AG09309 (cell line): ENCODE measurements at regions not wholly inside any gene's neighbourhood (a gene's known extent, or its start where the extent isn't known, plus 50 kb on each side); places are given as distances from the start of the nearest gene placed in this dataset.

Experiments used
- DNase-seq: peaks from one replicate; pipeline ENCODE4 v3.0.0-alpha.2; 2010; ENCODE audit warnings: low read depth
- H3K4me3 ChIP-seq: 2 replicates; pipeline ENCODE4 v1.5.1; 2011; ENCODE audit warnings: mild to moderate bottlenecking, low read depth, low read length, moderate library complexity; ENCODE audit not compliant: control insufficient read depth
- CTCF ChIP-seq: IDR thresholded peaks from 2 replicates; pipeline ENCODE4 v1.5.1; 2011; ENCODE audit warnings: mild to moderate bottlenecking, low read depth, low read length, inconsistent platforms; ENCODE audit not compliant: insufficient read depth, control insufficient read depth; ENCODE audit errors: missing control alignments

- DNase-seq, result no peak
- no peak for TF ChIP-seq CTCF
- no peak overlapping the region for H3K4me3 ChIP-seq
These were observed 164.8 kb upstream of the STK17B start for GRCh38 chr2:196336207-196336606.

GRCh38 chr2:196336715-196337114, 165.3 kb upstream of the STK17B start:
- no peak overlapping the region for H3K4me3 ChIP-seq
- no peak for DNase-seq
- no peak for TF ChIP-seq CTCF

- peak; percentile 55 for TF ChIP-seq CTCF
- DNase-seq, result no peak
- H3K4me3 ChIP-seq, result no peak overlapping the region
These were observed 166.0 kb upstream of the STK17B start for GRCh38 chr2:196337208-196337953.

GRCh38 chr2:196338440-196338839, 167.1 kb upstream of the STK17B start:
- H3K4me3 ChIP-seq, result no peak overlapping the region
- DNase-seq, result no peak
- no peak for TF ChIP-seq CTCF

GRCh38 chr2:196341277-196341841, 170.0 kb upstream of the STK17B start:
- DNase-seq, result no peak
- TF ChIP-seq CTCF, result no peak
- H3K4me3 ChIP-seq, result no peak overlapping the region

- TF ChIP-seq CTCF, result no peak
- H3K4me3 ChIP-seq, result no peak overlapping the region
- DNase-seq, result no peak
These were observed 173.0 kb upstream of the STK17B start for GRCh38 chr2:196344397-196344796.
